ENCODE measurements at regions not wholly inside any gene's neighbourhood (a gene's known extent, or its start where the extent isn't known, plus 50 kb on each side); places are given as distances from the start of the nearest gene placed in this dataset.

GRCh38 chr5:44511596-44511995 lies 122.4 kb upstream of the FGF10 start:
- no peak overlapping the region for H3K9ac ChIP-seq
- no peaks in the 10 kb centered on the region for H3K27me3 ChIP-seq
- Mint-ChIP-seq H3K27ac (no peak overlapping the region), H3K9me3 (no peaks in the 10 kb centered on the region), H3K36me3 (no peaks in the 10 kb centered on the region), H3K4me1 (peaks cover 12% of the 10 kb centered on the region), H3K27me3 (ENCODE audit: insufficient read depth, low read depth) (no peaks in the 10 kb centered on the region), H3K4me3 (no peak overlapping the region)
- H3F3A ChIP-seq (ENCODE audit: low read depth) = peaks cover 6% of the 10 kb centered on the region
- no peak overlapping the region for H3K4me2 ChIP-seq
- H3K9me3 ChIP-seq (ENCODE audit: low read depth) = no peaks in the 10 kb centered on the region
- DNase-seq (ENCODE audit: low spot score) = no peak
- no peaks in the 10 kb centered on the region for H3K79me2 ChIP-seq (ENCODE audit: low read depth)
- H3K36me3 ChIP-seq = no peaks in the 10 kb centered on the region
- no peak overlapping the region for H3K4me3 ChIP-seq
- H3K27ac ChIP-seq = no peak overlapping the region
- H3K4me1 ChIP-seq = peaks cover 57% of the 10 kb centered on the region
- TF ChIP-seq, protein P1, sequence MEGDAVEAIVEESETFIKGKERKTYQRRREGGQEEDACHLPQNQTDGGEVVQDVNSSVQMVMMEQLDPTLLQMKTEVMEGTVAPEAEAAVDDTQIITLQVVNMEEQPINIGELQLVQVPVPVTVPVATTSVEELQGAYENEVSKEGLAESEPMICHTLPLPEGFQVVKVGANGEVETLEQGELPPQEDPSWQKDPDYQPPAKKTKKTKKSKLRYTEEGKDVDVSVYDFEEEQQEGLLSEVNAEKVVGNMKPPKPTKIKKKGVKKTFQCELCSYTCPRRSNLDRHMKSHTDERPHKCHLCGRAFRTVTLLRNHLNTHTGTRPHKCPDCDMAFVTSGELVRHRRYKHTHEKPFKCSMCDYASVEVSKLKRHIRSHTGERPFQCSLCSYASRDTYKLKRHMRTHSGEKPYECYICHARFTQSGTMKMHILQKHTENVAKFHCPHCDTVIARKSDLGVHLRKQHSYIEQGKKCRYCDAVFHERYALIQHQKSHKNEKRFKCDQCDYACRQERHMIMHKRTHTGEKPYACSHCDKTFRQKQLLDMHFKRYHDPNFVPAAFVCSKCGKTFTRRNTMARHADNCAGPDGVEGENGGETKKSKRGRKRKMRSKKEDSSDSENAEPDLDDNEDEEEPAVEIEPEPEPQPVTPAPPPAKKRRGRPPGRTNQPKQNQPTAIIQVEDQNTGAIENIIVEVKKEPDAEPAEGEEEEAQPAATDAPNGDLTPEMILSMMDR (IDR thresholded peaks at IDR 0.05) = no peak
- no peak for TF ChIP-seq EZH2 (IDR thresholded peaks at IDR 0.05)
- no peak for TF ChIP-seq EZH2phosphoT487 (IDR thresholded peaks at IDR 0.05)
- H4K20me1 ChIP-seq (ENCODE audit: low read depth) = no peaks in the 10 kb centered on the region
- H2AFZ ChIP-seq (replicated peaks) = peak overlapping the region; percentile 53

DNA sequence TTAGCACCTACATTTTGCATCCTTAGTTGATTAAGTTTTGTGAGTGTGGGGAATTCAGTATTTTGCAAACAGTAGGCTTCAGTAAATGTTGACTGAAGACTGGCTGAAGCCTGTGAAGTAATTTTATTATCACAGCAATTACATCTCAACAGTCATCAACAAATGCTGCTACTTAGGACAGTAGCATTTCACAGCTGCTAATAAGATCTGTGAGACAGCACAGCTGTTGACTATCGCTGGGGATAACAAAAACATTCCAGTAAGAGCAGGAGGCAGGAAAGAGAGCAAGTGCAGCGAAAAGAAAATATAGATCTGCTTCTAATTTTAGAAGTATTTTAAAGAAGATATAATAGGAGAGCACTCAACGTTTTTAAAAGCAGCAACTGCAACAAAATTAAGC lies 117.3 kb upstream of the FGF10 start:
- Mint-ChIP-seq H3K27me3 (ENCODE audit: insufficient read depth, low read depth) (no peaks in the 10 kb centered on the region), H3K4me1 (no peaks in the 10 kb centered on the region), H3K4me3 (no peak overlapping the region), H3K9me3 (no peaks in the 10 kb centered on the region), H3K36me3 (no peaks in the 10 kb centered on the region), H3K27ac (no peak overlapping the region)
- no peaks in the 10 kb centered on the region for H3K27me3 ChIP-seq
- H3K79me2 ChIP-seq (ENCODE audit: low read depth) = no peaks in the 10 kb centered on the region
- H3K9ac ChIP-seq = no peak overlapping the region
- H3K27ac ChIP-seq = no peak overlapping the region
- H4K20me1 ChIP-seq (ENCODE audit: low read depth) = no peaks in the 10 kb centered on the region
- no peak overlapping the region for H2AFZ ChIP-seq (replicated peaks)
- H3K36me3 ChIP-seq = no peaks in the 10 kb centered on the region
- H3K4me3 ChIP-seq = no peak overlapping the region
- H3K9me3 ChIP-seq (ENCODE audit: low read depth) = no peaks in the 10 kb centered on the region
- H3F3A ChIP-seq (ENCODE audit: low read depth) = peaks cover 12% of the 10 kb centered on the region
- TF ChIP-seq EZH2 (IDR thresholded peaks at IDR 0.05) (no peak), EZH2phosphoT487 (IDR thresholded peaks at IDR 0.05) (no peak)
- TF ChIP-seq, protein P1 (IDR thresholded peaks at IDR 0.05) = no peak
- H3K4me1 ChIP-seq = peaks cover 36% of the 10 kb centered on the region
- DNase-seq (ENCODE audit: low spot score) = peak; percentile 34
- H3K4me2 ChIP-seq = peak overlapping the region; percentile 36

DNA sequence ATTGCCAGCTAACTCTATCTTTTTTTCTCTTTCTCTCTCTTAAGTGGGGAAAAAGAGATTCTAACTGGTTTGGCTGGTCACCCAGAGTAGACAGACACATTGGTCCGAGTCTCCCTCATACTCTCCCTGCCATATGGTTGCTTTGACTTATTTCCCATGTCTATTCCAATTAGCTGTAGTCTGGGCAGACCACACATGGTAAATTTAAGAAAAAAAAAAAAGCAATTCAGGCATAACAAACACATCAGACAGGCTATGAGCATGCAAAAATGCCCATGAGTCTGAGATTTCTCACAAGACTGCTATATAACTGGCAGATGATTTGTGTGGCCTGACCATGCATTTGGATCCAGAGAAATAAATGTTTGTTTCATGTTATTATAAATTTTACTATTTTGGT lies 110.2 kb upstream of the FGF10 start:
- no peaks in the 10 kb centered on the region for H3K27me3 ChIP-seq
- no peaks in the 10 kb centered on the region for H4K20me1 ChIP-seq (ENCODE audit: low read depth)
- H3K4me3 Mint-ChIP-seq = no peak overlapping the region
- DNase-seq (ENCODE audit: low spot score) = no peak
- no peaks in the 10 kb centered on the region for H3K27me3 Mint-ChIP-seq (ENCODE audit: insufficient read depth, low read depth)
- peaks cover 12% of the 10 kb centered on the region for H3K4me1 ChIP-seq
- H2AFZ ChIP-seq (replicated peaks) = no peak overlapping the region
- no peak overlapping the region for H3K4me2 ChIP-seq
- no peaks in the 10 kb centered on the region for H3K9me3 ChIP-seq (ENCODE audit: low read depth)
- H3K4me3 ChIP-seq = no peak overlapping the region
- no peaks in the 10 kb centered on the region for H3K9me3 Mint-ChIP-seq
- H3K9ac ChIP-seq = no peak overlapping the region
- H3K36me3 ChIP-seq = no peaks in the 10 kb centered on the region
- no peaks in the 10 kb centered on the region for H3K36me3 Mint-ChIP-seq
- H3K79me2 ChIP-seq (ENCODE audit: low read depth) = no peaks in the 10 kb centered on the region
- no peak for TF ChIP-seq EZH2phosphoT487 (IDR thresholded peaks at IDR 0.05)
- TF ChIP-seq, protein P1 (IDR thresholded peaks at IDR 0.05) = no peak
- no peak for TF ChIP-seq EZH2 (IDR thresholded peaks at IDR 0.05)
- no peaks in the 10 kb centered on the region for H3K4me1 Mint-ChIP-seq
- H3K27ac Mint-ChIP-seq = no peak overlapping the region
- no peak overlapping the region for H3K27ac ChIP-seq
- peaks cover 6% of the 10 kb centered on the region for H3F3A ChIP-seq (ENCODE audit: low read depth)
